SH-SY5Y (cell line): ENCODE measurements at regions not wholly inside any gene's neighbourhood (a gene's known extent, or its start where the extent isn't known, plus 50 kb on each side); places are given as distances from the start of the nearest gene placed in this dataset.

Experiments used
- GATA2 ChIP-seq: IDR thresholded peaks from 2 replicates; pipeline ENCODE4 v1.6.1; 2011; ENCODE audit warnings: mild to moderate bottlenecking, low read depth, low read length
- GATA3 ChIP-seq: IDR thresholded peaks from 2 replicates; pipeline ENCODE4 v1.6.1; 2011; ENCODE audit warnings: low read depth, mild to moderate bottlenecking, low read length, moderate library complexity

- TF ChIP-seq GATA2, result no peak
- TF ChIP-seq GATA3, result no peak
These were observed 732.2 kb downstream of the NR4A2 start for GRCh38 chr2:155600296-155600695.
